ENCODE measurements at regions not wholly inside any gene's neighbourhood (a gene's known extent, or its start where the extent isn't known, plus 50 kb on each side); places are given as distances from the start of the nearest gene placed in this dataset.

- TF ChIP-seq POLR2A (IDR thresholded peaks at IDR 0.05; ENCODE audit: low read depth), result no peak
- no peak for TF ChIP-seq CTCF (IDR thresholded peaks at IDR 0.05)
- TF ChIP-seq POLR2AphosphoS5 (IDR thresholded peaks at IDR 0.05), result no peak
- no peak for TF ChIP-seq EP300 (IDR thresholded peaks at IDR 0.05)
Observed at GRCh38 chr15:87626860-87627259, 629.7 kb downstream of the NTRK3 start.
